ENCODE measurements at regions not wholly inside any gene's neighbourhood (a gene's known extent, or its start where the extent isn't known, plus 50 kb on each side); places are given as distances from the start of the nearest gene placed in this dataset.

GRCh38 chr10:108327706-108328105 is 1163.2 kb upstream of the SORCS1 start:
- TF ChIP-seq CTCF (IDR thresholded peaks at IDR 0.05): no peak
- TF ChIP-seq POLR2A (IDR thresholded peaks at IDR 0.05): no peak

Measured in testis (tissue), 2 donors.